GM12874 (cell line): ENCODE measurements at regions not wholly inside any gene's neighbourhood (a gene's known extent, or its start where the extent isn't known, plus 50 kb on each side); places are given as distances from the start of the nearest gene placed in this dataset.

Experiments
- CTCF ChIP-seq: IDR thresholded peaks from 2 replicates; pipeline ENCODE4 v1.5.1; 2011; ENCODE audit warnings: low read depth, mild to moderate bottlenecking, control low read depth, low read length, moderate library complexity; ENCODE audit not compliant: insufficient read depth

GRCh38 chr3:150128126-150128525 is 157.4 kb upstream of the PFN2 start:
- no peak for TF ChIP-seq CTCF

- TF ChIP-seq CTCF = no peak
Measured at GRCh38 chr3:150127011-150127490, 156.4 kb upstream of the PFN2 start.

- no peak for TF ChIP-seq CTCF
Measured at GRCh38 chr3:150124142-150124541, 153.4 kb upstream of the PFN2 start.

- TF ChIP-seq CTCF = no peak
Measured at GRCh38 chr3:150118219-150118618, 147.5 kb upstream of the PFN2 start.

- no peak for TF ChIP-seq CTCF
Measured at GRCh38 chr3:150117076-150117475, 146.4 kb upstream of the PFN2 start.

GRCh38 chr3:150116196-150116595 is 145.5 kb upstream of the PFN2 start:
- TF ChIP-seq CTCF = no peak

GRCh38 chr3:150114873-150115540 is 144.3 kb upstream of the PFN2 start:
- no peak for TF ChIP-seq CTCF

- no peak for TF ChIP-seq CTCF
Measured at GRCh38 chr3:150114273-150114672, 143.6 kb upstream of the PFN2 start.
